AG04450 (cell line): ENCODE measurements at regions not wholly inside any gene's neighbourhood (a gene's known extent, or its start where the extent isn't known, plus 50 kb on each side); places are given as distances from the start of the nearest gene placed in this dataset.

Source experiments
- CTCF ChIA-PET: fragments of 300-600, 350-600 bp; formaldehyde crosslinking; extraction: SDS; loops from one replicate; lab custom pipeline; 2022; ENCODE audit warnings: antibody characterized with exemption, inconsistent platforms; lab: Charles Lee
- POLR2A ChIA-PET: fragments of 350-600 bp; formaldehyde crosslinking; extraction: SDS; loops from one replicate; lab custom pipeline; 2021; ENCODE audit warnings: antibody characterized with exemption, inconsistent platforms; lab: Yijun Ruan, JAX
- DNase-seq: peaks from one replicate; pipeline ENCODE4 v3.0.0-alpha.2; 2011; ENCODE audit warnings: low read depth, low spot score
- H3K27ac ChIP-seq: one replicate; pipeline ENCODE4 v1.5.1; 2012; ENCODE audit warnings: low read depth, low read length, control low read depth
- H3K27me3 ChIP-seq: one replicate; pipeline ENCODE4 v1.6.0; 2012; ENCODE audit warnings: low read length; ENCODE audit not compliant: control insufficient read depth, insufficient read depth
- H3K4me3 ChIP-seq: 2 replicates; pipeline ENCODE4 v1.5.1; 2011; ENCODE audit warnings: mild to moderate bottlenecking, low read depth, low read length, control low read depth
- H3K9me3 ChIP-seq: 2 replicates; pipeline ENCODE4 v1.5.1; 2012; ENCODE audit warnings: low read length; ENCODE audit not compliant: control insufficient read depth, insufficient read depth
- CTCF ChIP-seq: IDR thresholded peaks from 2 replicates; pipeline ENCODE4 v1.5.1; 2011; ENCODE audit warnings: low read depth, low read length, control low read depth, inconsistent platforms

DNA sequence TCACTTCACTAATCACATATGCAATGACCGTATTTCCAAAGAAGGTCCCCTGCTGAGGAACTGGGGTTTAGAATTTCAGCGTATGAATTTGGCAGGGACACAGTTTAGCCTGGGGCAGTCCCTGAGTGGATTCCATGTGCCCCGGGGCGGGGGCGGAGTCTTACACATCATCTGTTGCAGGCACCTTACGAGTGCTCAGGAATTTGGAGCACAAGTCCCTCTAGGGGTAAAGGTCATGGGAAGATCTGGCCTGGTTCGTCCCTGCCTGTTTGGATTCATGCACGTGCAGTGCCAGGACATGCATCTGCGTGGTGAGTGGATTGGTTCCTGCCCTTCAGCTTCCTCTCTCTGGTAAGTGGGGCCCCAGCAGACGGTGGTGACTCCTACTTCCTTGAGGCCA lies 208.3 kb upstream of the C1orf174 start:
- TF ChIP-seq CTCF, result no peak
- Histone ChIP-seq H3K4me3 (no peak overlapping the region), H3K27me3 (no peaks in the 10 kb centered on the region), H3K9me3 (peaks cover 76% of the 10 kb centered on the region), H3K27ac (no peak overlapping the region)
- ChIA-PET CTCF (no interaction called here), POLR2A (no interaction called here)
- DNase-seq, result no peak

GRCh38 chr1:4108758-4109627 lies 208.9 kb upstream of the C1orf174 start:
- Histone ChIP-seq H3K27me3 (no peaks in the 10 kb centered on the region), H3K9me3 (peaks cover 77% of the 10 kb centered on the region), H3K4me3 (no peak overlapping the region), H3K27ac (no peak overlapping the region)
- ChIA-PET CTCF (no interaction called here), POLR2A (no interaction called here)
- TF ChIP-seq CTCF, result no peak
- DNase-seq, result no peak

DNA sequence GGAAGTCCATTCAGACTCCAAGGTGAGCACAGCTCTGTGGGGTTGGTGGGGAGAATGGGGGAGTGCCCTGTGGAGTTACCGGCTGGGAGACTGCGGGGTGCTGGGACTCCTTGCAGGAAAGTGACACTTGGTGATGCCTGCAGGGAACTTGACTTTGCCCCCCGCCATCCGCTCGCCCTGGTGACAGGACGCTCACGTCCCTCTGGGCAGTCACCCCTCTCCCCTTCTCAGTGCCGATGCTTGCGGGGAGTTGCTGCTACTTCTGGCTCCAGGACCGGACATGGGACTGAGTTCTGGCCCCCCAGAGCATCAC lies 209.5 kb upstream of the C1orf174 start:
- ChIA-PET CTCF (no interaction called here), POLR2A (no interaction called here)
- H3K4me3 ChIP-seq, result no peak overlapping the region
- DNase-seq, result no peak
- H3K27me3 ChIP-seq, result no peaks in the 10 kb centered on the region
- no peak overlapping the region for H3K27ac ChIP-seq
- peaks cover 79% of the 10 kb centered on the region for H3K9me3 ChIP-seq
- no peak for TF ChIP-seq CTCF

DNA sequence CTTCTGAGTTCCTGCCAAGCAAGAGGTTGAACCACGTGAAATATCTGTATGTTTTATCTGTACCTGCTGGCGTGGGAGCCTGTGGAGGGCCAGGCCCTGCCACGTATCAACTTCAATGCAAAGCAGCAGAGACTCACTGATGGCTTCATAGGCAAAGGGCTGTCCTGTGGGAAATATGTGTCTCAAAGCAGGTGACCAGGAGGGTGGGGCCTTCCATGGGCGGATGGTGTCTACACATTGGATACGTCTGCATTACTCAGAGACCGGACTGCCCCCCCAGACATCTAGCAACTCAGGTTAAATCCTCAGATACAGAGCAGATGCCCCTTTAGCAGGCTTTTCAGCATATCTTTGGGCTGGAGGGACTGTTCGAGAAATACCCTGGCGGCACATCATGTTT lies 210.8 kb upstream of the C1orf174 start:
- Histone ChIP-seq H3K27ac (no peak overlapping the region), H3K9me3 (peaks cover 81% of the 10 kb centered on the region), H3K4me3 (no peak overlapping the region), H3K27me3 (no peaks in the 10 kb centered on the region)
- POLR2A ChIA-PET, result no interaction called here
- DNase-seq, result no peak
- CTCF ChIA-PET, result no interaction called here
- TF ChIP-seq CTCF, result no peak

DNA sequence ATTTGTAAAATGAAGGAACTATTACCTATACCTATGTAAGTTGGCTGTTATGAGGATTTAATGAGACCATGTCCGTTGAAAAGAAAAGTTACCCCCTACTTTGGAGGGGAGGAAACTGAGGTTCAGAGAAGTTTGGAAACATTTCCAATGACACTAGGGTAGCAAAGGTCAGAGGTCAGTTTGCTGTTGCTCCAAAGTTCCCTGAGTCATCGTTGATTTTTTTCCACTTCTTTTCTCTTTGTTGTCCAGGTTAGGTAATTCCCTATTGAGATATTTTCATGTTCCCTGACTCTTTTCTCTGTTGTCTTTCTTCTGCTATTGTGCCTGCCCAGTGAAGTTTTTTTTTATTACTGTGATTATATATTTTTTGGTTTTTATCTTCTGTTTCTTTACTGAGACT lies 213.8 kb upstream of the C1orf174 start:
- DNase-seq, result no peak
- POLR2A ChIA-PET, result no interaction called here
- CTCF ChIA-PET, result no interaction called here
- Histone ChIP-seq H3K27ac (no peak overlapping the region), H3K9me3 (peaks cover 81% of the 10 kb centered on the region), H3K27me3 (no peaks in the 10 kb centered on the region), H3K4me3 (no peak overlapping the region)
- no peak for TF ChIP-seq CTCF
